Stimulated activated CD8-positive, alpha-beta memory T cell treated with anti-CD3 and anti-CD28 coated beads, Interleukin-2, amount 100 ng/mL, for 48 hours (primary cell): ENCODE measurements at regions not wholly inside any gene's neighbourhood (a gene's known extent, or its start where the extent isn't known, plus 50 kb on each side); places are given as distances from the start of the nearest gene placed in this dataset.
"Not testable (repeated sequence)": the region's sequence is repeated elsewhere in the genome, so short reads cannot be mapped to it uniquely, and the experiment has no call there.

Experiments used
- DNase-seq, 2 donors: peaks; one replicate each; pipeline ENCODE4 v3.0.0-alpha.2; 2020; ENCODE audit warnings: low read depth in 2 of 2

GRCh38 chr10:30701451-30702173, 72.1 kb upstream of the LYZL2 start:
- DNase-seq = peak; percentile 56 to 80

- DNase-seq = no peak
These were observed 68.3 kb upstream of the LYZL2 start for GRCh38 chr10:30697806-30698205.

GRCh38 chr10:30697221-30697620, 67.7 kb upstream of the LYZL2 start:
- DNase-seq = not testable (repeated sequence)

- not testable (repeated sequence) for DNase-seq
These were observed 67.0 kb upstream of the LYZL2 start for GRCh38 chr10:30696416-30697185.

GRCh38 chr10:30695481-30696236, 66.1 kb upstream of the LYZL2 start:
- peak in 1 of 2 donors; percentile 78 for DNase-seq

GRCh38 chr10:30694518-30695228, 65.1 kb upstream of the LYZL2 start:
- no peak for DNase-seq

GRCh38 chr10:30691639-30692015, 62.1 kb upstream of the LYZL2 start:
- no peak for DNase-seq

- DNase-seq = not testable (repeated sequence)
These were observed 61.5 kb upstream of the LYZL2 start for GRCh38 chr10:30690948-30691638.

GRCh38 chr10:30688456-30688855, 58.9 kb upstream of the LYZL2 start:
- no peak for DNase-seq

- DNase-seq = peak; percentile 74 to 80
These were observed 58.2 kb upstream of the LYZL2 start for GRCh38 chr10:30687698-30688213.

GRCh38 chr10:30686708-30687107, 57.2 kb upstream of the LYZL2 start:
- DNase-seq = no peak

GRCh38 chr10:30683496-30683895, 53.9 kb upstream of the LYZL2 start:
- no peak for DNase-seq

GRCh38 chr10:30682377-30683199, 53.0 kb upstream of the LYZL2 start:
- DNase-seq = peak; percentile 52 to 69

- no peak for DNase-seq
These were observed 51.4 kb upstream of the LYZL2 start for GRCh38 chr10:30680908-30681307.
